Tibial nerve (tissue), 4 donors: ENCODE measurements at regions not wholly inside any gene's neighbourhood (a gene's known extent, or its start where the extent isn't known, plus 50 kb on each side); places are given as distances from the start of the nearest gene placed in this dataset.

ENCODE experiments used
- CTCF ChIP-seq, 5 experiments: fragments of 200-600 bp in 3 of 5; fragments of 450-650 bp in 2 of 5; sonication (generic) in 3 of 5; IDR thresholded peaks; one replicate each; pipeline ENCODE4 v1.5.1; 2016 to 2019; ENCODE audit warnings: antibody characterized with exemption in 5 of 5, mild to moderate bottlenecking in 3 of 5, moderate library complexity in 2 of 5
- EP300 ChIP-seq, 2 donors: sonication (generic); formaldehyde crosslinking; IDR thresholded peaks; one replicate each; pipeline ENCODE4 v1.6.1; 2017; ENCODE audit warnings: antibody characterized with exemption in 2 of 2, mild to moderate bottlenecking in 1 of 2
- POLR2A ChIP-seq, 2 donors: fragments of 450-650 bp; IDR thresholded peaks; one replicate each; pipeline ENCODE4 v1.6.1; 2017; ENCODE audit warnings: antibody characterized with exemption in 2 of 2, mild to moderate bottlenecking in 2 of 2, moderate library complexity in 2 of 2

- no peak for TF ChIP-seq CTCF (IDR thresholded peaks at IDR 0.05)
- no peak for TF ChIP-seq EP300 (IDR thresholded peaks at IDR 0.05)
- TF ChIP-seq POLR2A (IDR thresholded peaks at IDR 0.05), result no peak
These were observed 248.0 kb upstream of the ADAMTS3 start for GRCh38 chr4:72817012-72817411.
